Liver (tissue), 3 donors: ENCODE measurements at regions not wholly inside any gene's neighbourhood (a gene's known extent, or its start where the extent isn't known, plus 50 kb on each side); places are given as distances from the start of the nearest gene placed in this dataset.

Experiments
- EGR1 ChIP-seq, 2 donors: IDR thresholded peaks; 2 replicates each; pipeline ENCODE4 v1.6.1; 2016 to 2018; ENCODE audit warnings: antibody characterized with exemption in 2 of 2, low read depth in 2 of 2
- GABPA ChIP-seq, 2 donors: IDR thresholded peaks in 1 of 2; conservative IDR thresholded peaks in 1 of 2; 2 replicates each; pipeline ENCODE4 v1.6.1; 2016; ENCODE audit warnings: antibody characterized with exemption in 2 of 2, mild to moderate bottlenecking in 1 of 2, moderate library complexity in 1 of 2
- RAD21 ChIP-seq, 2 donors: IDR thresholded peaks; 2 replicates each; pipeline ENCODE4 v1.6.1; 2016; ENCODE audit warnings: antibody characterized with exemption in 2 of 2, mild to moderate bottlenecking in 2 of 2
- TAF1 ChIP-seq: conservative IDR thresholded peaks from 2 replicates; pipeline ENCODE4 v1.6.1; 2016; ENCODE audit warnings: antibody characterized with exemption, mild to moderate bottlenecking
- TF ChIP-seq, protein P1 (sequence below): IDR thresholded peaks from 2 replicates; pipeline ENCODE4 v1.6.1; 2016; ENCODE audit warnings: antibody characterized with exemption
- TF ChIP-seq, protein P2 (sequence below): fragments of 150-350 bp; IDR thresholded peaks from 2 replicates; pipeline ENCODE4 v1.5.1; 2017; ENCODE audit warnings: improper control_type of control experiment, low read depth, low read length; ENCODE audit not compliant: missing input control
- TF ChIP-seq, protein P3 (sequence below): IDR thresholded peaks from 2 replicates; pipeline ENCODE4 v1.6.1; 2016; ENCODE audit warnings: antibody characterized with exemption
- TF ChIP-seq, protein P4 (sequence below): IDR thresholded peaks from 2 replicates; pipeline ENCODE4 v1.6.1; 2016; ENCODE audit warnings: antibody characterized with exemption, mild to moderate bottlenecking
- donor health status: healthy.
- donor health status: healthy.

DNA sequence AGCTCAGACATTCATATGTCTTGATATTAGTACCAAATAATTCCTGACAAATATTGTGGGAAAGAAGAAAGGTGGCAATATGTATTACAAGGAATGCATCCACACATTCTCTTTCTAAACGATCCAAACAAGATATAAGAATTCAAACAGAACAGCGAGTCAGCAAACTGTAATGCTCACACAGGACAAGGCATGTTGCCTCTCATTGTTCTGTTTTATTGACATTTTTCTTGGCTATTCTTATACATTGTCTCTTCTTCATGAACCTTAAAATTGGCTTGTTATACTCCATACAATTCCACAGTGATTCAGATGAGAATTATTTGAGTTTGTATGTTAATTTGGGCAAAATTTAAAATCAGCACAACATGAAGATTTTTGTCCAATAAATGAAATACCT lies 189.1 kb downstream of the HS3ST3B1 start:
- TF ChIP-seq, protein P1, sequence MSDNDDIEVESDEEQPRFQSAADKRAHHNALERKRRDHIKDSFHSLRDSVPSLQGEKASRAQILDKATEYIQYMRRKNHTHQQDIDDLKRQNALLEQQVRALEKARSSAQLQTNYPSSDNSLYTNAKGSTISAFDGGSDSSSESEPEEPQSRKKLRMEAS = no peak
- TF ChIP-seq, protein P2, sequence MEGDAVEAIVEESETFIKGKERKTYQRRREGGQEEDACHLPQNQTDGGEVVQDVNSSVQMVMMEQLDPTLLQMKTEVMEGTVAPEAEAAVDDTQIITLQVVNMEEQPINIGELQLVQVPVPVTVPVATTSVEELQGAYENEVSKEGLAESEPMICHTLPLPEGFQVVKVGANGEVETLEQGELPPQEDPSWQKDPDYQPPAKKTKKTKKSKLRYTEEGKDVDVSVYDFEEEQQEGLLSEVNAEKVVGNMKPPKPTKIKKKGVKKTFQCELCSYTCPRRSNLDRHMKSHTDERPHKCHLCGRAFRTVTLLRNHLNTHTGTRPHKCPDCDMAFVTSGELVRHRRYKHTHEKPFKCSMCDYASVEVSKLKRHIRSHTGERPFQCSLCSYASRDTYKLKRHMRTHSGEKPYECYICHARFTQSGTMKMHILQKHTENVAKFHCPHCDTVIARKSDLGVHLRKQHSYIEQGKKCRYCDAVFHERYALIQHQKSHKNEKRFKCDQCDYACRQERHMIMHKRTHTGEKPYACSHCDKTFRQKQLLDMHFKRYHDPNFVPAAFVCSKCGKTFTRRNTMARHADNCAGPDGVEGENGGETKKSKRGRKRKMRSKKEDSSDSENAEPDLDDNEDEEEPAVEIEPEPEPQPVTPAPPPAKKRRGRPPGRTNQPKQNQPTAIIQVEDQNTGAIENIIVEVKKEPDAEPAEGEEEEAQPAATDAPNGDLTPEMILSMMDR = no peak
- TF ChIP-seq RAD21 (IDR thresholded peaks at IDR 0.05) (no peak), TAF1 (no peak), EGR1 (IDR thresholded peaks at IDR 0.05; ENCODE audit: low read depth in 2 of 2) (no peak), GABPA (IDR thresholded peaks at IDR 0.05 in 1 of 2, conservative IDR thresholded peaks at IDR 0.05 in 1 of 2) (no peak)
- TF ChIP-seq, protein P3, sequence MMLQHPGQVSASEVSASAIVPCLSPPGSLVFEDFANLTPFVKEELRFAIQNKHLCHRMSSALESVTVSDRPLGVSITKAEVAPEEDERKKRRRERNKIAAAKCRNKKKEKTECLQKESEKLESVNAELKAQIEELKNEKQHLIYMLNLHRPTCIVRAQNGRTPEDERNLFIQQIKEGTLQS = no peak
- TF ChIP-seq, protein P4, sequence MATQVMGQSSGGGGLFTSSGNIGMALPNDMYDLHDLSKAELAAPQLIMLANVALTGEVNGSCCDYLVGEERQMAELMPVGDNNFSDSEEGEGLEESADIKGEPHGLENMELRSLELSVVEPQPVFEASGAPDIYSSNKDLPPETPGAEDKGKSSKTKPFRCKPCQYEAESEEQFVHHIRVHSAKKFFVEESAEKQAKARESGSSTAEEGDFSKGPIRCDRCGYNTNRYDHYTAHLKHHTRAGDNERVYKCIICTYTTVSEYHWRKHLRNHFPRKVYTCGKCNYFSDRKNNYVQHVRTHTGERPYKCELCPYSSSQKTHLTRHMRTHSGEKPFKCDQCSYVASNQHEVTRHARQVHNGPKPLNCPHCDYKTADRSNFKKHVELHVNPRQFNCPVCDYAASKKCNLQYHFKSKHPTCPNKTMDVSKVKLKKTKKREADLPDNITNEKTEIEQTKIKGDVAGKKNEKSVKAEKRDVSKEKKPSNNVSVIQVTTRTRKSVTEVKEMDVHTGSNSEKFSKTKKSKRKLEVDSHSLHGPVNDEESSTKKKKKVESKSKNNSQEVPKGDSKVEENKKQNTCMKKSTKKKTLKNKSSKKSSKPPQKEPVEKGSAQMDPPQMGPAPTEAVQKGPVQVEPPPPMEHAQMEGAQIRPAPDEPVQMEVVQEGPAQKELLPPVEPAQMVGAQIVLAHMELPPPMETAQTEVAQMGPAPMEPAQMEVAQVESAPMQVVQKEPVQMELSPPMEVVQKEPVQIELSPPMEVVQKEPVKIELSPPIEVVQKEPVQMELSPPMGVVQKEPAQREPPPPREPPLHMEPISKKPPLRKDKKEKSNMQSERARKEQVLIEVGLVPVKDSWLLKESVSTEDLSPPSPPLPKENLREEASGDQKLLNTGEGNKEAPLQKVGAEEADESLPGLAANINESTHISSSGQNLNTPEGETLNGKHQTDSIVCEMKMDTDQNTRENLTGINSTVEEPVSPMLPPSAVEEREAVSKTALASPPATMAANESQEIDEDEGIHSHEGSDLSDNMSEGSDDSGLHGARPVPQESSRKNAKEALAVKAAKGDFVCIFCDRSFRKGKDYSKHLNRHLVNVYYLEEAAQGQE = no peak
